Activated B cell treated with CpG ODN at 0.5 μM for 24 hours (primary cell): ENCODE measurements at regions not wholly inside any gene's neighbourhood (a gene's known extent, or its start where the extent isn't known, plus 50 kb on each side); places are given as distances from the start of the nearest gene placed in this dataset.

ENCODE experiments used
- ATAC-seq: fragments of 200-7000 bp; cut with Tn5 transposase; one replicate; pipeline ENCODE4 v1.10.0; 2021; ENCODE audit warnings: low read depth, mild to moderate bottlenecking, moderate library complexity
- CTCF ChIA-PET: fragments of 350-600 bp; sonication (Branson Sonifier 250); formaldehyde crosslinking; loops from one replicate; lab custom pipeline; 2021; ENCODE audit warnings: antibody characterized with exemption; lab: Charles Lee
- POLR2A ChIA-PET: fragments of 350-600 bp; sonication (Branson Sonifier 250); formaldehyde crosslinking; loops from one replicate; lab custom pipeline; 2021; ENCODE audit warnings: antibody characterized with exemption; lab: Charles Lee
- DNase-seq: peaks from one replicate; pipeline ENCODE4 v3.0.0; 2022
- H3K27ac Mint-ChIP-seq: one replicate; pipeline ENCODE4 v1.8.0; 2020; ENCODE audit warnings: mixed read lengths
- H3K27me3 Mint-ChIP-seq: one replicate; pipeline ENCODE4 v1.8.0; 2021; ENCODE audit warnings: mixed read lengths
- H3K36me3 Mint-ChIP-seq: one replicate; pipeline ENCODE4 v1.8.0; 2021; ENCODE audit warnings: low read depth, mixed read lengths
- H3K4me1 Mint-ChIP-seq: one replicate; pipeline ENCODE4 v1.8.0; 2021; ENCODE audit warnings: mixed read lengths
- H3K4me3 Mint-ChIP-seq: one replicate; pipeline ENCODE4 v1.8.0; 2020; ENCODE audit warnings: mild to moderate bottlenecking, mixed read lengths
- H3K9me3 Mint-ChIP-seq: one replicate; pipeline ENCODE4 v1.8.0; 2020; ENCODE audit warnings: mixed read lengths
- CTCF ChIP-seq: fragments of 200-600 bp; IDR thresholded peaks from one replicate; pipeline ENCODE4 v1.8.0; 2022; ENCODE audit warnings: antibody characterized with exemption, mild to moderate bottlenecking
- intact Hi-C: fragments of 100-400 bp; cut with micrococcal nuclease; formaldehyde crosslinking; loops from one replicate; pipeline ENCODE4 v1.15.1; 2024

- CTCF ChIA-PET: no interaction called here
- H3K4me1 Mint-ChIP-seq: no peaks in the 10 kb centered on the region
Measured at GRCh38 chr4:20433097-20433705, 181.5 kb downstream of the SLIT2 start.

GRCh38 chr4:20440170-20440569, 188.5 kb downstream of the SLIT2 start:
- no peak overlapping the region for H3K27ac Mint-ChIP-seq
- no peak for TF ChIP-seq CTCF
- no peaks in the 10 kb centered on the region for H3K27me3 Mint-ChIP-seq
- intact Hi-C loops: no loop called here
- H3K4me1 Mint-ChIP-seq: no peaks in the 10 kb centered on the region
- ATAC-seq (no peak), DNase-seq (no peak)
- H3K36me3 Mint-ChIP-seq: no peaks in the 10 kb centered on the region
- POLR2A ChIA-PET: no interaction called here
- no peaks in the 10 kb centered on the region for H3K9me3 Mint-ChIP-seq
- CTCF ChIA-PET: no interaction called here
- H3K4me3 Mint-ChIP-seq: no peak overlapping the region

More at GRCh38 chr4:20433097-20433705, 181.5 kb downstream of the SLIT2 start:
- H3K27me3 Mint-ChIP-seq: no peaks in the 10 kb centered on the region
- POLR2A ChIA-PET: no interaction called here
- no peak for TF ChIP-seq CTCF
- intact Hi-C loops: no loop called here
- no peak for ATAC-seq
- no peak overlapping the region for H3K27ac Mint-ChIP-seq
- no peaks in the 10 kb centered on the region for H3K36me3 Mint-ChIP-seq
- no peak overlapping the region for H3K4me3 Mint-ChIP-seq
- DNase-seq: no peak
- no peaks in the 10 kb centered on the region for H3K9me3 Mint-ChIP-seq

GRCh38 chr4:20443015-20443805, 191.5 kb downstream of the SLIT2 start:
- Mint-ChIP-seq H3K9me3 (no peaks in the 10 kb centered on the region), H3K36me3 (no peaks in the 10 kb centered on the region), H3K4me3 (no peak overlapping the region), H3K27me3 (no peaks in the 10 kb centered on the region), H3K27ac (no peak overlapping the region), H3K4me1 (no peaks in the 10 kb centered on the region)
- CTCF ChIA-PET: no interaction called here
- ATAC-seq (no peak), DNase-seq (no peak)
- intact Hi-C loops: no loop called here
- POLR2A ChIA-PET: no interaction called here
- no peak for TF ChIP-seq CTCF

GRCh38 chr4:20444599-20445337, 193.1 kb downstream of the SLIT2 start:
- DNase-seq (no peak), ATAC-seq (no peak)
- CTCF ChIA-PET: no interaction called here
- POLR2A ChIA-PET: no interaction called here
- Mint-ChIP-seq H3K9me3 (no peaks in the 10 kb centered on the region), H3K4me3 (no peak overlapping the region), H3K27ac (no peak overlapping the region), H3K27me3 (no peaks in the 10 kb centered on the region), H3K36me3 (no peaks in the 10 kb centered on the region), H3K4me1 (no peaks in the 10 kb centered on the region)
- intact Hi-C loops: no loop called here
- TF ChIP-seq CTCF: no peak
